ENCODE measurements at regions not wholly inside any gene's neighbourhood (a gene's known extent, or its start where the extent isn't known, plus 50 kb on each side); places are given as distances from the start of the nearest gene placed in this dataset.

DNA sequence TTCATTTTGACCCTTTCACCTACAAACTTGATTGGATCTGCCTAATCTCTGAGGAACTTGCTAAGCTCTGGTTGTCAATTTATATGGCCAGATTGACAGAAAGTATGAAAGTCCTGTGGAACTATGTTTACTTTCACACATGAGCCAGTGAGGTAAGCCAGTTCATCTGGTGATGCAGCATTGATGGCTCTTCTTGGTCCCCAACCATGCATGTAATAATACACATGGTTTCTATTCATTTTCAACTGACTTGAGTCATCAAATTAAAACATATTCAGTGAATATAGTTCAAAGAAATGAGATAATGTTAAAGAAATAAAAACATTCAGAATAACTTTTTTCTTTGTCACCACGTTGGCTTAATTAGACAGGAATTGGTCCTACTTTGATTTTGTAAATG is 336.1 kb upstream of the THBS1 start:
- Histone ChIP-seq H3K27ac (no peak overlapping the region), H3K36me3 (no peaks in the 10 kb centered on the region), H3K4me3 (no peak overlapping the region), H3K9me3 (no peaks in the 10 kb centered on the region), H3K27me3 (no peaks in the 10 kb centered on the region), H3K4me1 (no peaks in the 10 kb centered on the region)
- intact Hi-C loops (cut with DNase I; ENCODE audit: low total_unique reads), result no loop called here
- in situ Hi-C loops (cut with MboI; ENCODE audit: low sequenced_read_pairs in 4 of 4), result no loop called here
- TF ChIP-seq POLR2A (IDR thresholded peaks at IDR 0.05), result no peak
- TF ChIP-seq, protein P1, sequence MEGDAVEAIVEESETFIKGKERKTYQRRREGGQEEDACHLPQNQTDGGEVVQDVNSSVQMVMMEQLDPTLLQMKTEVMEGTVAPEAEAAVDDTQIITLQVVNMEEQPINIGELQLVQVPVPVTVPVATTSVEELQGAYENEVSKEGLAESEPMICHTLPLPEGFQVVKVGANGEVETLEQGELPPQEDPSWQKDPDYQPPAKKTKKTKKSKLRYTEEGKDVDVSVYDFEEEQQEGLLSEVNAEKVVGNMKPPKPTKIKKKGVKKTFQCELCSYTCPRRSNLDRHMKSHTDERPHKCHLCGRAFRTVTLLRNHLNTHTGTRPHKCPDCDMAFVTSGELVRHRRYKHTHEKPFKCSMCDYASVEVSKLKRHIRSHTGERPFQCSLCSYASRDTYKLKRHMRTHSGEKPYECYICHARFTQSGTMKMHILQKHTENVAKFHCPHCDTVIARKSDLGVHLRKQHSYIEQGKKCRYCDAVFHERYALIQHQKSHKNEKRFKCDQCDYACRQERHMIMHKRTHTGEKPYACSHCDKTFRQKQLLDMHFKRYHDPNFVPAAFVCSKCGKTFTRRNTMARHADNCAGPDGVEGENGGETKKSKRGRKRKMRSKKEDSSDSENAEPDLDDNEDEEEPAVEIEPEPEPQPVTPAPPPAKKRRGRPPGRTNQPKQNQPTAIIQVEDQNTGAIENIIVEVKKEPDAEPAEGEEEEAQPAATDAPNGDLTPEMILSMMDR (IDR thresholded peaks at IDR 0.05 in 4 of 5, conservative IDR thresholded peaks at IDR 0.05 in 1 of 5), result no peak
- DNase-seq, result no peak
- ATAC-seq, result no peak

GRCh38 chr15:39246523-39246922 is 334.4 kb upstream of the THBS1 start:
- intact Hi-C loops (cut with DNase I; ENCODE audit: low total_unique reads), result no loop called here

DNA sequence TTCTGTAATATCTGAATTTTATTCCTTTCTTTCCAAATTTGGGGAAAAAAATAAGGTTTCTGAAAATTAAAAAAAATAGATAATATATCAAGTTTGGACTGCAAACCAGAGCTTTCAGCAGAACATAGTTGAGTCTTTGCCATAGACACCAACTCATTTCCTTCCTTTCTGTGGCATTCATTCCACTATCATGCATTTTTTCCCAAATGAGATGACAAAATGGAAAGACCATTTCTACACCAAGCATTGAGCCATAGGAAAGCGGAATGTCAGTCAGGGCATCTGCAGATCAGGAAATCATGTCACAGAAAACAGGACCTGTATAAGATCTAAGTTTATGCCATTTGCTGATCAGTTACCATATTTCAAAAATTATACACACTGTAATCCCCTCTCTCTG is 333.3 kb upstream of the THBS1 start:
- TF ChIP-seq POLR2A (IDR thresholded peaks at IDR 0.05), result no peak
- TF ChIP-seq, protein P1 (IDR thresholded peaks at IDR 0.05 in 4 of 5, conservative IDR thresholded peaks at IDR 0.05 in 1 of 5), result no peak
- Histone ChIP-seq H3K27me3 (no peaks in the 10 kb centered on the region), H3K4me3 (no peak overlapping the region), H3K36me3 (no peaks in the 10 kb centered on the region), H3K9me3 (no peaks in the 10 kb centered on the region), H3K4me1 (no peaks in the 10 kb centered on the region), H3K27ac (no peak overlapping the region)
- intact Hi-C loops (cut with DNase I; ENCODE audit: low total_unique reads) (no loop called here), in situ Hi-C loops (cut with MboI; ENCODE audit: low sequenced_read_pairs in 4 of 4) (no loop called here)
- ATAC-seq (no peak), DNase-seq (no peak)

More at GRCh38 chr15:39246523-39246922, 334.4 kb upstream of the THBS1 start:
- Histone ChIP-seq H3K27me3 (no peaks in the 10 kb centered on the region), H3K36me3 (no peaks in the 10 kb centered on the region), H3K4me3 (no peak overlapping the region), H3K9me3 (no peaks in the 10 kb centered on the region), H3K27ac (no peak overlapping the region), H3K4me1 (no peaks in the 10 kb centered on the region)
- in situ Hi-C loops (cut with MboI; ENCODE audit: low sequenced_read_pairs in 4 of 4), result no loop called here
- DNase-seq (no peak), ATAC-seq (no peak)
- TF ChIP-seq POLR2A (IDR thresholded peaks at IDR 0.05), result no peak
- TF ChIP-seq, protein P1 (IDR thresholded peaks at IDR 0.05 in 4 of 5, conservative IDR thresholded peaks at IDR 0.05 in 1 of 5), result no peak

DNA sequence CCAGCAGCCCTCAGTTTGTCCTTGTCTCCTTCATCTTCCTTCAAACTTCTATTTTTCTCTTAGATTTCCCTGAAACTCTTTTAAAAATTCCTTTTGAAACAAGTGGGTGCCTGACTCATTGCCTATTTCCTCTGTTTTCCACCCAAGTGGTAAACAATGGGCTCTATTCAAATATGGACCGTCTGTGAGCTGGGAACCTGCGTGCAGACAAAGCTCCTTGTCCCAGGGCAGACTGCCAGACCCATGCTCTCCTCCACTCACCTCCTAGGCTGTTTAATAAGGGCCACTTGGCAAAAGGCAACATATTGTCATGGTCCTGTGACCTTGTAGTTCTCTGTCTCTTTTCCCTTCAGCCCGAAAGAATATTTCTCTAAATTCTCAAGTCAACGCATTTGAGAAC is 332.7 kb upstream of the THBS1 start:
- DNase-seq, result no peak
- in situ Hi-C loops (cut with MboI; ENCODE audit: low sequenced_read_pairs in 4 of 4), result no loop called here

GRCh38 chr15:39250001-39250400 is 330.9 kb upstream of the THBS1 start:
- Histone ChIP-seq H3K36me3 (no peaks in the 10 kb centered on the region), H3K4me3 (no peak overlapping the region), H3K27ac (no peak overlapping the region), H3K9me3 (no peaks in the 10 kb centered on the region), H3K27me3 (no peaks in the 10 kb centered on the region), H3K4me1 (no peaks in the 10 kb centered on the region)
- no peak for DNase-seq
- intact Hi-C loops (cut with DNase I; ENCODE audit: low total_unique reads) (no loop called here), in situ Hi-C loops (cut with MboI; ENCODE audit: low sequenced_read_pairs in 4 of 4) (no loop called here)
- ATAC-seq, result no peak
- TF ChIP-seq, protein P1 (IDR thresholded peaks at IDR 0.05 in 4 of 5, conservative IDR thresholded peaks at IDR 0.05 in 1 of 5), result no peak
- no peak for TF ChIP-seq POLR2A (IDR thresholded peaks at IDR 0.05)

More for the DNA sequence above, 332.7 kb upstream of the THBS1 start:
- no peaks in the 10 kb centered on the region for H3K9me3 ChIP-seq
- H3K4me1 ChIP-seq, result no peaks in the 10 kb centered on the region
- intact Hi-C loops (cut with DNase I; ENCODE audit: low total_unique reads), result no loop called here
- no peaks in the 10 kb centered on the region for H3K27me3 ChIP-seq
- H3K27ac ChIP-seq, result no peak overlapping the region
- no peaks in the 10 kb centered on the region for H3K36me3 ChIP-seq
- TF ChIP-seq, protein P1 (IDR thresholded peaks at IDR 0.05 in 4 of 5, conservative IDR thresholded peaks at IDR 0.05 in 1 of 5), result no peak
- TF ChIP-seq POLR2A (IDR thresholded peaks at IDR 0.05), result no peak
- H3K4me3 ChIP-seq, result no peak overlapping the region
- no peak for ATAC-seq
